ENCODE measurements at regions not wholly inside any gene's neighbourhood (a gene's known extent, or its start where the extent isn't known, plus 50 kb on each side); places are given as distances from the start of the nearest gene placed in this dataset.

DNA sequence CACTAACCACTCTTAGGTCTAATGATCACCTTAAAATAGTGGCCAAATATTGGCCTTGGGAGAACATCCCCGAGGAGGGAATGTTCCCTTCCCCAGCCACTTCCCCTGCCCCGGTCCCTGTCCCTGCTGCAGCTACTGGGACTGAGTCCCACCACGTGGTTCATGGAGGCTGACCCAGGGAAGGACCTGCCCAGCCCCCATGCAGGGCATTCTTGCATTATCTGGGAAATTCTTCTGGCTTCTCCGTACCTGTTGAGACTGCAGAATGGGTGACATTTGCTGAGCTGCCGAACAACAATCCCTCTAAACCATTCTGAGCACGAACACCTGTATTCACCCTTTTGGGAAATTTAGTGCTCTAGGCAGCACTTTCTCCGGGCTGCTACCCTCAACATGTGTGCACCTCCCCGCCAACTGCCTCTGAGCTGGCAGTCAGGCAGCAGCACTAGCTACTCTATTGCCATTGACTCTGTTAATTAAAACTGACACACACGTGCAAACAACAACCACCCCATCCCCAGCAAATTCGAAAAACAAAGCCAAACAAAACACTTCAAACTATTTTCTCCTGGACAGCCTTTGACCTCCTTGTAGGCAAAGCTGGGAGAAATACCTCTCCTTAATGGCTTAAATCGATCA lies 567.4 kb upstream of the MKI67 start:
- TF ChIP-seq, protein P1, sequence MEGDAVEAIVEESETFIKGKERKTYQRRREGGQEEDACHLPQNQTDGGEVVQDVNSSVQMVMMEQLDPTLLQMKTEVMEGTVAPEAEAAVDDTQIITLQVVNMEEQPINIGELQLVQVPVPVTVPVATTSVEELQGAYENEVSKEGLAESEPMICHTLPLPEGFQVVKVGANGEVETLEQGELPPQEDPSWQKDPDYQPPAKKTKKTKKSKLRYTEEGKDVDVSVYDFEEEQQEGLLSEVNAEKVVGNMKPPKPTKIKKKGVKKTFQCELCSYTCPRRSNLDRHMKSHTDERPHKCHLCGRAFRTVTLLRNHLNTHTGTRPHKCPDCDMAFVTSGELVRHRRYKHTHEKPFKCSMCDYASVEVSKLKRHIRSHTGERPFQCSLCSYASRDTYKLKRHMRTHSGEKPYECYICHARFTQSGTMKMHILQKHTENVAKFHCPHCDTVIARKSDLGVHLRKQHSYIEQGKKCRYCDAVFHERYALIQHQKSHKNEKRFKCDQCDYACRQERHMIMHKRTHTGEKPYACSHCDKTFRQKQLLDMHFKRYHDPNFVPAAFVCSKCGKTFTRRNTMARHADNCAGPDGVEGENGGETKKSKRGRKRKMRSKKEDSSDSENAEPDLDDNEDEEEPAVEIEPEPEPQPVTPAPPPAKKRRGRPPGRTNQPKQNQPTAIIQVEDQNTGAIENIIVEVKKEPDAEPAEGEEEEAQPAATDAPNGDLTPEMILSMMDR (IDR thresholded peaks at IDR 0.05; ENCODE audit: low read length), result no peak
- no peak for TF ChIP-seq EZH2 (IDR thresholded peaks at IDR 0.05; ENCODE audit: borderline replicate concordance, low read length)
